IMR-90 (cell line): ENCODE measurements at regions not wholly inside any gene's neighbourhood (a gene's known extent, or its start where the extent isn't known, plus 50 kb on each side); places are given as distances from the start of the nearest gene placed in this dataset.

ENCODE experiments used
- ATAC-seq: fragments of 200-7000 bp; cut with Tn5 transposase; 2 replicates; pipeline ENCODE4 v1.9.1; 2020; ENCODE audit warnings: low read depth, mild to moderate bottlenecking, moderate library complexity
- BruUV-seq: library from RNA; stranded (reverse); fragments of 400-500 nt; replicated peaks from 2 replicates; lab custom pipeline; 2021; lab: Mats Ljungman, UMichigan
- CTCF ChIA-PET: fragments of 300-600 bp; formaldehyde crosslinking; extraction: SDS; loops from one replicate; lab custom pipeline; 2021; ENCODE audit warnings: antibody characterized with exemption; lab: Yijun Ruan, JAX
- POLR2A ChIA-PET: fragments of 300-600 bp; sonication (Branson Sonifier 250); formaldehyde crosslinking; loops from one replicate; lab custom pipeline; 2022; ENCODE audit warnings: antibody characterized with exemption; ENCODE audit not compliant: unreplicated experiment; lab: Charles Lee
- DNase-seq: peaks from one replicate; pipeline ENCODE4 v3.0.0; 2013
- H2AFZ ChIP-seq: replicated peaks from 2 replicates; pipeline ENCODE3; 2013; ENCODE audit warnings: low read length, mild to moderate bottlenecking; ENCODE audit not compliant: poor library complexity
- H2AK5ac ChIP-seq: 2 replicates; pipeline ENCODE4 v1.6.1; 2013; ENCODE audit warnings: low read depth, low read length, inconsistent platforms
- H2AK9ac ChIP-seq: replicated peaks from 2 replicates; pipeline ENCODE3; 2013; ENCODE audit warnings: mild to moderate bottlenecking, low read depth, low read length, moderate library complexity; ENCODE audit not compliant: poor library complexity
- H2BK120ac ChIP-seq: 2 replicates; pipeline ENCODE4 v1.6.1; 2013; ENCODE audit warnings: low read depth, low read length, inconsistent platforms
- H2BK15ac ChIP-seq: 3 replicates; pipeline ENCODE4 v1.6.1; 2013; ENCODE audit warnings: low read depth, low read length, inconsistent platforms
- H2BK20ac ChIP-seq: 2 replicates; pipeline ENCODE4 v1.6.1; 2013; ENCODE audit warnings: low read depth, mild to moderate bottlenecking, inconsistent platforms, low read length, moderate library complexity
- H2BK5ac ChIP-seq: 2 replicates; pipeline ENCODE4 v1.6.1; 2013; ENCODE audit warnings: mild to moderate bottlenecking, low read depth, low read length, inconsistent platforms; ENCODE audit not compliant: poor library complexity, severe bottlenecking
- H3K14ac ChIP-seq: replicated peaks from 2 replicates; pipeline ENCODE4 v1.6.1; 2013; ENCODE audit warnings: low read depth, low read length, inconsistent platforms
- H3K18ac ChIP-seq: 2 replicates; pipeline ENCODE4 v1.6.1; 2013; ENCODE audit warnings: low read depth, low read length, control low read depth
- H3K23ac ChIP-seq: 2 replicates; pipeline ENCODE4 v1.6.1; 2013; ENCODE audit warnings: low read depth, low read length, inconsistent platforms
- H3K27ac ChIP-seq: 2 replicates; pipeline ENCODE4 v1.5.1; 2013; ENCODE audit warnings: mild to moderate bottlenecking, control low read depth, low read length; ENCODE audit not compliant: insufficient read depth
- H3K27me3 ChIP-seq: 2 replicates; pipeline ENCODE4 v1.6.1; 2013; ENCODE audit warnings: low read length; ENCODE audit not compliant: control insufficient read depth, insufficient read depth
- H3K36me3 ChIP-seq: 2 replicates; pipeline ENCODE4 v1.6.1; 2013; ENCODE audit warnings: low read length, mixed read lengths; ENCODE audit not compliant: control insufficient read depth, insufficient read depth
- H3K4ac ChIP-seq: 2 replicates; pipeline ENCODE4 v1.6.1; 2013; ENCODE audit warnings: low read depth, low read length, inconsistent platforms
- H3K4me1 ChIP-seq: 2 replicates; pipeline ENCODE4 v1.6.1; 2013; ENCODE audit warnings: low read length, mixed read lengths; ENCODE audit not compliant: control insufficient read depth, insufficient read depth
- H3K4me2 ChIP-seq: 2 replicates; pipeline ENCODE4 v1.6.1; 2013; ENCODE audit warnings: low read depth, mild to moderate bottlenecking, control low read depth, low read length, moderate library complexity
- H3K4me3 ChIP-seq: 2 replicates; pipeline ENCODE4 v1.5.1; 2013; ENCODE audit warnings: low read depth, mild to moderate bottlenecking, control low read depth, low read length, moderate library complexity; ENCODE audit not compliant: insufficient read depth
- H3K56ac ChIP-seq: 2 replicates; pipeline ENCODE4 v1.6.1; 2013; ENCODE audit warnings: low read length, inconsistent platforms; ENCODE audit not compliant: insufficient read depth; ENCODE audit errors: extremely low read depth
- H3K79me1 ChIP-seq, 2 experiments: 2 replicates each; pipeline ENCODE4 v1.6.1; 2013; ENCODE audit warnings: low read length in 2 of 2, inconsistent platforms in 1 of 2, low read depth in 1 of 2
- H3K9ac ChIP-seq: 2 replicates; pipeline ENCODE4 v1.6.1; 2013; ENCODE audit warnings: low read depth, low read length, control low read depth
- H3K9me1 ChIP-seq: 2 replicates; pipeline ENCODE4 v1.6.1; 2013; ENCODE audit warnings: low read length, inconsistent platforms; ENCODE audit not compliant: insufficient read depth
- H3K9me3 ChIP-seq: 2 replicates; pipeline ENCODE4 v1.6.1; 2013; ENCODE audit warnings: low read length; ENCODE audit not compliant: control insufficient read depth, insufficient read depth
- H4K20me1 ChIP-seq: 2 replicates; pipeline ENCODE4 v1.6.1; 2013; ENCODE audit warnings: low read length, inconsistent platforms; ENCODE audit not compliant: insufficient read depth
- H4K5ac ChIP-seq: 2 replicates; pipeline ENCODE4 v1.6.1; 2013; ENCODE audit warnings: mild to moderate bottlenecking, low read depth, low read length, control low read depth
- H4K8ac ChIP-seq, 2 experiments: 2 replicates each; pipeline ENCODE4 v1.6.1; 2013; ENCODE audit warnings: low read depth in 2 of 2, low read length in 2 of 2, control low read depth in 1 of 2, inconsistent platforms in 1 of 2
- H4K91ac ChIP-seq: 2 replicates; pipeline ENCODE4 v1.6.1; 2013; ENCODE audit warnings: low read depth, low read length, inconsistent platforms; ENCODE audit not compliant: insufficient read depth
- BHLHE40 ChIP-seq: fragments of 150-350 bp; IDR thresholded peaks from 2 replicates; pipeline ENCODE4 v1.6.1; 2016; ENCODE audit warnings: mild to moderate bottlenecking, low read depth, low read length
- CEBPB ChIP-seq: IDR thresholded peaks from 2 replicates; pipeline ENCODE4 v1.6.1; 2012; ENCODE audit warnings: low read depth, low read length, improper control_type of control experiment
- CHD1 ChIP-seq: IDR thresholded peaks from 2 replicates; pipeline ENCODE4 v1.6.1; 2012; ENCODE audit warnings: low read depth, low read length, improper control_type of control experiment
- FOS ChIP-seq: fragments of 150-350 bp; IDR thresholded peaks from 2 replicates; pipeline ENCODE4 v1.6.1; 2016; ENCODE audit warnings: low read depth, low read length
- MAFK ChIP-seq: IDR thresholded peaks from 2 replicates; pipeline ENCODE4 v1.6.1; 2012; ENCODE audit warnings: low read depth, low read length, improper control_type of control experiment
- MXI1 ChIP-seq: IDR thresholded peaks from 2 replicates; pipeline ENCODE4 v1.6.1; 2012; ENCODE audit warnings: low read depth, mild to moderate bottlenecking, low read length, moderate library complexity, borderline replicate concordance
- NFE2L2 ChIP-seq: fragments of 150-350 bp; IDR thresholded peaks from 2 replicates; pipeline ENCODE4 v1.6.1; 2016; ENCODE audit warnings: low read depth, mild to moderate bottlenecking, low read length
- POLR2A ChIP-seq: IDR thresholded peaks from 2 replicates; pipeline ENCODE4 v1.6.1; 2012; ENCODE audit warnings: mild to moderate bottlenecking, low read depth, low read length
- RAD21 ChIP-seq: IDR thresholded peaks from 2 replicates; pipeline ENCODE4 v1.6.1; 2012; ENCODE audit warnings: low read length, improper control_type of control experiment
- RCOR1 ChIP-seq: IDR thresholded peaks from 2 replicates; pipeline ENCODE4 v1.6.1; 2012; ENCODE audit warnings: mild to moderate bottlenecking, low read length, improper control_type of control experiment; ENCODE audit not compliant: insufficient replicate concordance
- RFX5 ChIP-seq: IDR thresholded peaks from 2 replicates; pipeline ENCODE4 v1.8.0; 2012; ENCODE audit warnings: low read depth, mild to moderate bottlenecking, low read length, moderate library complexity
- USF2 ChIP-seq: fragments of 150-350 bp; IDR thresholded peaks from 2 replicates; pipeline ENCODE4 v1.6.1; 2017; ENCODE audit warnings: mild to moderate bottlenecking, antibody characterized with exemption, low read length, low read depth
- WGBS, 2 experiments: methylation state at CpG; one replicate each; pipeline versions ENCODE4 v1.1.5 to v1.1.7; 2013; ENCODE audit warnings: missing lambda C conversion rate in 2 of 2; ENCODE audit not compliant: insufficient read length in 1 of 2; ENCODE audit errors: extremely low coverage in 2 of 2; 5-methylcytosine and 5-hydroxymethylcytosine counted together
- dilution Hi-C: fragments of 300-500 bp; cut with HindIII; formaldehyde crosslinking; loops from one replicate; pipeline ENCODE4 v1.14.3; 2018; ENCODE audit warnings: low sequenced_read_pairs; ENCODE audit not compliant: unreplicated experiment
- in situ Hi-C: fragments of 300-500 bp; cut with MboI; formaldehyde crosslinking; loops from 3 replicates; pipeline ENCODE4 v1.14.3; 2019; ENCODE audit warnings: low sequenced_read_pairs, inconsistent platforms, mixed read lengths
- intact Hi-C: fragments of 100-400 bp; cut with micrococcal nuclease; formaldehyde crosslinking; loops from 2 replicates; pipeline ENCODE4 v1.10.0; 2022

GRCh38 chr17:72406498-72406897 lies 285.7 kb downstream of the SOX9 start:
- Histone ChIP-seq H3K27ac (no peak overlapping the region; the same call in 1 of the 2 replicates), H2AFZ (no peak overlapping the region), H2BK15ac (peak overlapping the region; percentile 98; the same call in 2 of the 3 replicates), H3K9me1 (peaks cover 37% of the 10 kb centered on the region), H3K4ac (peak overlapping the region; percentile 90), H3K9me3 (no peaks in the 10 kb centered on the region), H3K36me3 (0 out of 2 replicates have a peak, but pooled peaks cover 2% of the 10 kb centered on the region), H4K20me1 (no peaks in the 10 kb centered on the region), H2AK9ac (peak overlapping the region; percentile 90), H3K56ac (no peak overlapping the region; the same call in 1 of the 2 replicates), H3K4me2 (no peak overlapping the region), H3K14ac (peak overlapping the region; percentile 98; the same call in 1 of the 2 replicates), H4K91ac (peak overlapping the region; percentile 68), H3K23ac (peak overlapping the region; percentile 94; the same call in 1 of the 2 replicates), H3K27me3 (no peaks in the 10 kb centered on the region), H2BK120ac (peak overlapping the region; percentile 99), H3K4me1 (peaks cover 28% of the 10 kb centered on the region), H2BK5ac (peak overlapping the region; percentile 15), H2AK5ac (peak overlapping the region; percentile 99), H3K79me1 (peaks cover 21 to 69% of the 10 kb centered on the region in 2 experiments), H4K5ac (peak overlapping the region; percentile 46; the same call in 1 of the 2 replicates), H4K8ac (peak overlapping the region; percentile 27 to 58), H3K18ac (peak overlapping the region; percentile 11; the same call in 1 of the 2 replicates), H3K9ac (no peak overlapping the region), H2BK20ac (peak overlapping the region; percentile 91; the same call in 1 of the 2 replicates), H3K4me3 (no peak overlapping the region)
- intact Hi-C loops, result no loop called here
- ChIA-PET POLR2A (no interaction called here), CTCF (interaction anchor here (1.2 kb wide), 1 partner anchor 16 kb away, joined by 4 read pairs; no protein-coding TSS in a partner anchor)
- ATAC-seq (no peak), DNase-seq (no peak)
- no peak for TF ChIP-seq CHD1
- TF ChIP-seq BHLHE40, result no peak
- TF ChIP-seq RAD21, result no peak
- TF ChIP-seq FOS, result no peak
- no peak for TF ChIP-seq CEBPB
- TF ChIP-seq POLR2A, result no peak
- no peak for TF ChIP-seq NFE2L2
- TF ChIP-seq MAFK, result no peak
- TF ChIP-seq USF2, result no peak
- no peak for TF ChIP-seq RCOR1
- TF ChIP-seq RFX5, result no peak
- no peak for TF ChIP-seq MXI1
- dilution Hi-C loops, result no loop called here
- in situ Hi-C loops, result no loop called here
- no TSS peak for BruUV-seq
- WGBS, 2 experiments, result no CpG with 5 or more reads among the region's 1 CpG
